ENCODE measurements at regions not wholly inside any gene's neighbourhood (a gene's known extent, or its start where the extent isn't known, plus 50 kb on each side); places are given as distances from the start of the nearest gene placed in this dataset.

- Histone ChIP-seq H3K4ac (ENCODE audit: low read depth, low read length) (no peak overlapping the region), H3K9me3 (ENCODE audit: insufficient read depth, low read depth, low read length) (no peaks in the 10 kb centered on the region), H2BK12ac (ENCODE audit: low read length) (no peak overlapping the region), H3K79me2 (ENCODE audit: control insufficient read depth, insufficient read depth, low read length, poor library complexity) (no peaks in the 10 kb centered on the region), H3K4me3 (ENCODE audit: low read depth, low read length) (no peak overlapping the region), H2AK5ac (ENCODE audit: low read length) (no peak overlapping the region), H3K9ac (ENCODE audit: low read length) (no peak overlapping the region), H2BK120ac (ENCODE audit: insufficient read depth, low read length, poor library complexity) (no peak overlapping the region), H3K27me3 (ENCODE audit: insufficient read depth, low read length) (no peaks in the 10 kb centered on the region), H4K91ac (ENCODE audit: low read depth, low read length) (no peak overlapping the region), H3K4me2 (ENCODE audit: low read length) (no peak overlapping the region), H3K79me1 (ENCODE audit: low read length) (no peaks in the 10 kb centered on the region), H3K14ac (ENCODE audit: low read length) (no peak overlapping the region), H3K18ac (ENCODE audit: low read length) (no peak overlapping the region), H3K36me3 (ENCODE audit: control insufficient read depth in 1 of 2, insufficient read depth in 2 of 2, low read length in 2 of 2) (no peaks in the 10 kb centered on the region), H4K12ac (ENCODE audit: low read depth, low read length) (no peak overlapping the region), H3K4me1 (ENCODE audit: control insufficient read depth in 1 of 2, insufficient read depth in 2 of 2, low read length in 2 of 2) (no peaks in the 10 kb centered on the region), H3K23ac (ENCODE audit: low read length) (no peak overlapping the region), H2BK5ac (ENCODE audit: low read depth, low read length, poor library complexity) (no peak overlapping the region), H3K27ac (ENCODE audit: low read depth, low read length) (no peak overlapping the region), H4K8ac (ENCODE audit: low read depth, low read length) (no peak overlapping the region), H2AFZ (ENCODE audit: insufficient read depth, low read length, poor library complexity) (no peak overlapping the region)
- DNase-seq: no peak
- whole genome bisulfite sequencing (ENCODE audit: extremely low coverage, insufficient coverage, insufficient read length): no CpG with 5 or more reads among the region's 1 CpG
Observed at GRCh38 chr4:85153221-85153620, 186.7 kb upstream of the WDFY3 start.

GRCh38 chr4:85154591-85154990 is 188.1 kb upstream of the WDFY3 start:
- no peak overlapping the region for H2BK5ac ChIP-seq (ENCODE audit: low read depth, low read length, poor library complexity)
- no peak overlapping the region for H3K4ac ChIP-seq (ENCODE audit: low read depth, low read length)
- H2AK5ac ChIP-seq (ENCODE audit: low read length): no peak overlapping the region
- H3K27ac ChIP-seq (ENCODE audit: low read depth, low read length): no peak overlapping the region
- no peaks in the 10 kb centered on the region for H3K4me1 ChIP-seq (ENCODE audit: control insufficient read depth in 1 of 2, insufficient read depth in 2 of 2, low read length in 2 of 2)
- no peaks in the 10 kb centered on the region for H3K79me2 ChIP-seq (ENCODE audit: control insufficient read depth, insufficient read depth, low read length, poor library complexity)
- H3K36me3 ChIP-seq (ENCODE audit: control insufficient read depth in 1 of 2, insufficient read depth in 2 of 2, low read length in 2 of 2): no peaks in the 10 kb centered on the region
- H3K4me3 ChIP-seq (ENCODE audit: low read depth, low read length): no peak overlapping the region
- no peak overlapping the region for H2BK120ac ChIP-seq (ENCODE audit: insufficient read depth, low read length, poor library complexity)
- H3K23ac ChIP-seq (ENCODE audit: low read length): no peak overlapping the region
- H3K4me2 ChIP-seq (ENCODE audit: low read length): no peak overlapping the region
- WGBS (ENCODE audit: extremely low coverage, insufficient coverage, insufficient read length): no CpG with 5 or more reads among the region's 1 CpG
- no peak overlapping the region for H4K91ac ChIP-seq (ENCODE audit: low read depth, low read length)
- no peak overlapping the region for H2AFZ ChIP-seq (ENCODE audit: insufficient read depth, low read length, poor library complexity)
- no peak overlapping the region for H2BK12ac ChIP-seq (ENCODE audit: low read length)
- no peaks in the 10 kb centered on the region for H3K79me1 ChIP-seq (ENCODE audit: low read length)
- H3K9me3 ChIP-seq (ENCODE audit: insufficient read depth, low read depth, low read length): no peaks in the 10 kb centered on the region
- peak; percentile 3 to 40 for DNase-seq
- H4K12ac ChIP-seq (ENCODE audit: low read depth, low read length): no peak overlapping the region
- H3K9ac ChIP-seq (ENCODE audit: low read length): no peak overlapping the region
- H3K14ac ChIP-seq (ENCODE audit: low read length): no peak overlapping the region
- no peaks in the 10 kb centered on the region for H3K27me3 ChIP-seq (ENCODE audit: insufficient read depth, low read length)
- no peak overlapping the region for H4K8ac ChIP-seq (ENCODE audit: low read depth, low read length)
- H3K18ac ChIP-seq (ENCODE audit: low read length): no peak overlapping the region

GRCh38 chr4:85165808-85166207 is 199.3 kb upstream of the WDFY3 start:
- Histone ChIP-seq H2AFZ (ENCODE audit: insufficient read depth, low read length, poor library complexity) (no peak overlapping the region), H4K91ac (ENCODE audit: low read depth, low read length) (no peak overlapping the region), H3K4me1 (ENCODE audit: control insufficient read depth in 1 of 2, insufficient read depth in 2 of 2, low read length in 2 of 2) (no peaks in the 10 kb centered on the region), H3K9ac (ENCODE audit: low read length) (no peak overlapping the region), H4K12ac (ENCODE audit: low read depth, low read length) (no peak overlapping the region), H2BK12ac (ENCODE audit: low read length) (no peak overlapping the region), H3K4me3 (ENCODE audit: low read depth, low read length) (no peak overlapping the region), H3K27me3 (ENCODE audit: insufficient read depth, low read length) (no peaks in the 10 kb centered on the region), H3K79me2 (ENCODE audit: control insufficient read depth, insufficient read depth, low read length, poor library complexity) (no peaks in the 10 kb centered on the region), H4K8ac (ENCODE audit: low read depth, low read length) (no peak overlapping the region), H3K79me1 (ENCODE audit: low read length) (no peaks in the 10 kb centered on the region), H2AK5ac (ENCODE audit: low read length) (no peak overlapping the region), H3K9me3 (ENCODE audit: insufficient read depth, low read depth, low read length) (no peaks in the 10 kb centered on the region), H3K4me2 (ENCODE audit: low read length) (no peak overlapping the region), H3K27ac (ENCODE audit: low read depth, low read length) (no peak overlapping the region), H2BK5ac (ENCODE audit: low read depth, low read length, poor library complexity) (no peak overlapping the region), H2BK120ac (ENCODE audit: insufficient read depth, low read length, poor library complexity) (no peak overlapping the region), H3K23ac (ENCODE audit: low read length) (no peak overlapping the region), H3K36me3 (ENCODE audit: control insufficient read depth in 1 of 2, insufficient read depth in 2 of 2, low read length in 2 of 2) (no peaks in the 10 kb centered on the region), H3K14ac (ENCODE audit: low read length) (no peak overlapping the region), H3K18ac (ENCODE audit: low read length) (no peak overlapping the region), H3K4ac (ENCODE audit: low read depth, low read length) (no peak overlapping the region)
- no CpG with 5 or more reads among the region's 2 CpGs for WGBS (ENCODE audit: extremely low coverage, insufficient coverage, insufficient read length)
- DNase-seq: no peak

GRCh38 chr4:85166318-85166717 is 199.8 kb upstream of the WDFY3 start:
- Histone ChIP-seq H4K91ac (ENCODE audit: low read depth, low read length) (no peak overlapping the region), H2BK5ac (ENCODE audit: low read depth, low read length, poor library complexity) (no peak overlapping the region), H3K4me3 (ENCODE audit: low read depth, low read length) (no peak overlapping the region), H3K36me3 (ENCODE audit: control insufficient read depth in 1 of 2, insufficient read depth in 2 of 2, low read length in 2 of 2) (no peaks in the 10 kb centered on the region), H2AFZ (ENCODE audit: insufficient read depth, low read length, poor library complexity) (no peak overlapping the region), H3K23ac (ENCODE audit: low read length) (no peak overlapping the region), H3K27ac (ENCODE audit: low read depth, low read length) (no peak overlapping the region), H2AK5ac (ENCODE audit: low read length) (no peak overlapping the region), H3K4ac (ENCODE audit: low read depth, low read length) (no peak overlapping the region), H4K12ac (ENCODE audit: low read depth, low read length) (no peak overlapping the region), H4K8ac (ENCODE audit: low read depth, low read length) (no peak overlapping the region), H3K9me3 (ENCODE audit: insufficient read depth, low read depth, low read length) (no peaks in the 10 kb centered on the region), H3K79me1 (ENCODE audit: low read length) (no peaks in the 10 kb centered on the region), H3K9ac (ENCODE audit: low read length) (no peak overlapping the region), H3K4me2 (ENCODE audit: low read length) (no peak overlapping the region), H2BK120ac (ENCODE audit: insufficient read depth, low read length, poor library complexity) (no peak overlapping the region), H3K14ac (ENCODE audit: low read length) (no peak overlapping the region), H3K79me2 (ENCODE audit: control insufficient read depth, insufficient read depth, low read length, poor library complexity) (no peaks in the 10 kb centered on the region), H3K18ac (ENCODE audit: low read length) (no peak overlapping the region), H3K4me1 (ENCODE audit: control insufficient read depth in 1 of 2, insufficient read depth in 2 of 2, low read length in 2 of 2) (no peaks in the 10 kb centered on the region), H3K27me3 (ENCODE audit: insufficient read depth, low read length) (no peaks in the 10 kb centered on the region), H2BK12ac (ENCODE audit: low read length) (no peak overlapping the region)
- no CpG with 5 or more reads among the region's 3 CpGs for WGBS (ENCODE audit: extremely low coverage, insufficient coverage, insufficient read length)
- no peak for DNase-seq

Data from trophoblast cell (in vitro differentiated cells and primary cell).